ENCODE measurements at regions not wholly inside any gene's neighbourhood (a gene's known extent, or its start where the extent isn't known, plus 50 kb on each side); places are given as distances from the start of the nearest gene placed in this dataset.
A peak's percentile ranks its signal among the peaks of the same experiment; 100 is the strongest.

DNA sequence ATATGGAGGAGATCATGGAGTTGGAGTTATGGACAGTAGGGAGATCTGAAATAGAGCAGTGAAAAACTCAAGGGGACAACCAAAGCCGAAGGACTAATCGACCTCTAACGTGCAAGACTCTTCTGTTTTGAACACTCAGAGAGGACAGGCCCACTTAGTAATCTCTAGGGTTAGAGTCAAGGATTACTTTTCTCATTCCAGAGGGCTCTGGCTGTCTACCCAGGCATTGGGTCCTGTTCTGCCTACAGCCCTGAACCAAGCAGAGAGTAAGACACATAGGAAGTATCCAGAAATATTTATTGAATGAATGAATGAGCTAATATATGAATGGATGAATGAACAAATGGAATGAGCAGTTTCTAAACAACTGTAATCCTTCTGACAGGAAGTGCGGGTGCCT is 50.3 kb upstream of the PKDCC start:
- Histone ChIP-seq H3K4me1 (replicated peaks; ENCODE audit: insufficient read depth) (no peaks in the 10 kb centered on the region), H3K9me3 (ENCODE audit: insufficient read depth, low read depth) (no peaks in the 10 kb centered on the region; the same call in 1 of the 2 replicates), H3K4me3 (no peak overlapping the region), H3F3A (ENCODE audit: insufficient read depth, low read depth) (no peaks in the 10 kb centered on the region), H3K27ac (no peak overlapping the region), H3K36me3 (ENCODE audit: low read depth) (no peaks in the 10 kb centered on the region), H3K9me2 (ENCODE audit: insufficient read depth) (no peaks in the 10 kb centered on the region), H4K20me1 (ENCODE audit: insufficient read depth) (no peaks in the 10 kb centered on the region), H3K27me3 (ENCODE audit: insufficient read depth, low read depth) (no peaks in the 10 kb centered on the region), H3K79me2 (ENCODE audit: low read depth) (no peaks in the 10 kb centered on the region), H2AFZ (no peak overlapping the region), H3K4me2 (no peak overlapping the region)
- POLR2A ChIA-PET (ENCODE audit: unreplicated experiment): no interaction called here
- TF ChIP-seq EZH2 (IDR thresholded peaks at IDR 0.05; ENCODE audit: low read depth): no peak
- TF ChIP-seq, protein P1, sequence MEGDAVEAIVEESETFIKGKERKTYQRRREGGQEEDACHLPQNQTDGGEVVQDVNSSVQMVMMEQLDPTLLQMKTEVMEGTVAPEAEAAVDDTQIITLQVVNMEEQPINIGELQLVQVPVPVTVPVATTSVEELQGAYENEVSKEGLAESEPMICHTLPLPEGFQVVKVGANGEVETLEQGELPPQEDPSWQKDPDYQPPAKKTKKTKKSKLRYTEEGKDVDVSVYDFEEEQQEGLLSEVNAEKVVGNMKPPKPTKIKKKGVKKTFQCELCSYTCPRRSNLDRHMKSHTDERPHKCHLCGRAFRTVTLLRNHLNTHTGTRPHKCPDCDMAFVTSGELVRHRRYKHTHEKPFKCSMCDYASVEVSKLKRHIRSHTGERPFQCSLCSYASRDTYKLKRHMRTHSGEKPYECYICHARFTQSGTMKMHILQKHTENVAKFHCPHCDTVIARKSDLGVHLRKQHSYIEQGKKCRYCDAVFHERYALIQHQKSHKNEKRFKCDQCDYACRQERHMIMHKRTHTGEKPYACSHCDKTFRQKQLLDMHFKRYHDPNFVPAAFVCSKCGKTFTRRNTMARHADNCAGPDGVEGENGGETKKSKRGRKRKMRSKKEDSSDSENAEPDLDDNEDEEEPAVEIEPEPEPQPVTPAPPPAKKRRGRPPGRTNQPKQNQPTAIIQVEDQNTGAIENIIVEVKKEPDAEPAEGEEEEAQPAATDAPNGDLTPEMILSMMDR (conservative IDR thresholded peaks at IDR 0.05): no peak
- no TSS peak for BruUV-seq (replicated peaks)
- peak in 1 of 2 experiments; percentile 17 for DNase-seq
- CTCF ChIA-PET: interaction anchor here (0.9 kb wide), 1 partner anchor 128 kb away, joined by 3 read pairs; no protein-coding TSS in a partner anchor
- intact Hi-C loops (cut with micrococcal nuclease; ENCODE audit: unreplicated experiment): no loop called here

Data from PC-9 (cell line).